DMS 273 (cell line): ENCODE measurements at regions not wholly inside any gene's neighbourhood (a gene's known extent, or its start where the extent isn't known, plus 50 kb on each side); places are given as distances from the start of the nearest gene placed in this dataset.
A peak's percentile ranks its signal among the peaks of the same experiment; 100 is the strongest.
"Not testable (repeated sequence)": the region's sequence is repeated elsewhere in the genome, so short reads cannot be mapped to it uniquely, and the experiment has no call there.

Experiments
- DNase-seq: peaks from one replicate; lab custom pipeline; 2025; ENCODE audit not compliant: unreplicated experiment; lab: John Stamatoyannopoulos, UW

GRCh38 chr16:22436823-22437652, 62.6 kb upstream of the CDR2 start:
- peak; percentile 88 for DNase-seq

GRCh38 chr16:22436326-22436822, 62.0 kb upstream of the CDR2 start:
- DNase-seq = not testable (repeated sequence)

- not testable (repeated sequence) for DNase-seq
Measured at GRCh38 chr16:22431314-22431713, 56.9 kb upstream of the CDR2 start.

- DNase-seq = no peak
Measured at GRCh38 chr16:22428654-22429053, 54.2 kb upstream of the CDR2 start.

- no peak for DNase-seq
Measured at GRCh38 chr16:22427556-22427955, 53.1 kb upstream of the CDR2 start.

GRCh38 chr16:22425847-22426246, 51.4 kb upstream of the CDR2 start:
- no peak for DNase-seq

GRCh38 chr16:22425036-22425801, 50.8 kb upstream of the CDR2 start:
- DNase-seq = peak; percentile 31

- DNase-seq = no peak
Measured at GRCh38 chr16:22424161-22424937, 49.9 kb upstream of the CDR2 start.
